Subcutaneous abdominal adipose tissue (tissue), 5 donors: ENCODE measurements at regions not wholly inside any gene's neighbourhood (a gene's known extent, or its start where the extent isn't known, plus 50 kb on each side); places are given as distances from the start of the nearest gene placed in this dataset.
A peak's percentile ranks its signal among the peaks of the same experiment; 100 is the strongest.

Experiments used
- H3K27ac ChIP-seq: one replicate; pipeline ENCODE4 v1.7.0; 2013; ENCODE audit warnings: low read depth, mild to moderate bottlenecking, inconsistent platforms, low read length, moderate library complexity
- H3K27me3 ChIP-seq, 5 donors: one replicate each; pipeline ENCODE4 v1.7.0; 2013; ENCODE audit warnings: low read length in 5 of 5, inconsistent platforms in 1 of 5; ENCODE audit not compliant: control insufficient read depth in 5 of 5, insufficient read depth in 4 of 5
- H3K36me3 ChIP-seq, 5 donors: one replicate each; pipeline ENCODE4 v1.7.0; 2013; ENCODE audit warnings: low read length in 5 of 5; ENCODE audit not compliant: control insufficient read depth in 5 of 5, insufficient read depth in 5 of 5
- H3K4me1 ChIP-seq, 5 donors: one replicate each; pipeline ENCODE4 v1.7.0; 2013; ENCODE audit warnings: low read length in 5 of 5, mild to moderate bottlenecking in 3 of 5, moderate library complexity in 1 of 5; ENCODE audit not compliant: control insufficient read depth in 5 of 5, insufficient read depth in 5 of 5
- H3K4me3 ChIP-seq, 5 donors: one replicate each; pipeline ENCODE4 v1.7.0; 2013; ENCODE audit warnings: low read length in 5 of 5, low read depth in 1 of 5
- H3K9ac ChIP-seq, 5 donors: one replicate each; pipeline ENCODE4 v1.7.0; 2013; ENCODE audit warnings: low read length in 5 of 5, mild to moderate bottlenecking in 4 of 5, moderate library complexity in 3 of 5
- H3K9me3 ChIP-seq, 5 donors: one replicate each; pipeline ENCODE4 v1.7.0; 2013; ENCODE audit warnings: low read length in 5 of 5; ENCODE audit not compliant: control insufficient read depth in 5 of 5
- donor health status: healthy.
- donor health status: healthy.
- donor health status: healthy.
- donor health status: healthy.
- donor health status: healthy.

GRCh38 chr17:79505199-79505598 is 105.7 kb downstream of the RBFOX3 start:
- Histone ChIP-seq H3K27me3 (peaks cover 0 to 37% (median 31%) of the 10 kb centered on the region in 5 donors), H3K9me3 (peaks cover 0 to 3% (median 0%) of the 10 kb centered on the region in 5 donors), H3K36me3 (no peaks in the 10 kb centered on the region), H3K27ac (no peak overlapping the region), H3K4me3 (no peak overlapping the region), H3K9ac (no peak overlapping the region), H3K4me1 (peaks cover 0 to 4% (median 0%) of the 10 kb centered on the region in 5 donors)

GRCh38 chr17:79504181-79504605 is 106.7 kb downstream of the RBFOX3 start:
- Histone ChIP-seq H3K27me3 (peaks cover 0 to 32% (median 28%) of the 10 kb centered on the region in 5 donors), H3K9ac (no peak overlapping the region), H3K27ac (no peak overlapping the region), H3K36me3 (no peaks in the 10 kb centered on the region), H3K9me3 (peaks cover 0 to 3% (median 0%) of the 10 kb centered on the region in 5 donors), H3K4me1 (peaks cover 0 to 4% (median 0%) of the 10 kb centered on the region in 5 donors), H3K4me3 (no peak overlapping the region)

- Histone ChIP-seq H3K27ac (no peak overlapping the region), H3K4me1 (peaks cover 0 to 4% (median 0%) of the 10 kb centered on the region in 5 donors), H3K27me3 (peaks cover 0 to 36% (median 25%) of the 10 kb centered on the region in 5 donors), H3K9ac (no peak overlapping the region), H3K36me3 (no peaks in the 10 kb centered on the region), H3K9me3 (peaks cover 0 to 3% (median 0%) of the 10 kb centered on the region in 5 donors), H3K4me3 (no peak overlapping the region)
These were observed 107.6 kb downstream of the RBFOX3 start for GRCh38 chr17:79503126-79503839.

GRCh38 chr17:79501910-79502309 is 108.9 kb downstream of the RBFOX3 start:
- Histone ChIP-seq H3K27ac (no peak overlapping the region), H3K27me3 (peaks cover 0 to 35% (median 25%) of the 10 kb centered on the region in 5 donors)

GRCh38 chr17:79500745-79501618 is 109.9 kb downstream of the RBFOX3 start:
- Histone ChIP-seq H3K4me1 (peaks cover 0 to 4% (median 0%) of the 10 kb centered on the region in 5 donors), H3K27ac (no peak overlapping the region), H3K9me3 (peaks cover 0 to 3% (median 0%) of the 10 kb centered on the region in 5 donors), H3K27me3 (peaks cover 0 to 35% (median 25%) of the 10 kb centered on the region in 5 donors), H3K4me3 (peak overlapping the region in 1 of 5 donors; percentile 13), H3K36me3 (no peaks in the 10 kb centered on the region), H3K9ac (no peak overlapping the region)

More at GRCh38 chr17:79501910-79502309, 108.9 kb downstream of the RBFOX3 start:
- H3K4me3 ChIP-seq = no peak overlapping the region
- H3K9me3 ChIP-seq = peaks cover 0 to 3% (median 0%) of the 10 kb centered on the region in 5 donors
- no peak overlapping the region for H3K9ac ChIP-seq
- peaks cover 0 to 4% (median 0%) of the 10 kb centered on the region in 5 donors for H3K4me1 ChIP-seq
- no peaks in the 10 kb centered on the region for H3K36me3 ChIP-seq

GRCh38 chr17:79498854-79499253 is 112.0 kb downstream of the RBFOX3 start:
- Histone ChIP-seq H3K36me3 (no peaks in the 10 kb centered on the region), H3K4me1 (peaks cover 0 to 4% (median 0%) of the 10 kb centered on the region in 5 donors), H3K27ac (no peak overlapping the region), H3K4me3 (no peak overlapping the region), H3K9ac (no peak overlapping the region), H3K9me3 (peaks cover 0 to 7% (median 0%) of the 10 kb centered on the region in 5 donors), H3K27me3 (peaks cover 0 to 31% (median 25%) of the 10 kb centered on the region in 5 donors)

GRCh38 chr17:79497777-79498348 is 113.0 kb downstream of the RBFOX3 start:
- H3K27ac ChIP-seq = no peak overlapping the region
- no peak overlapping the region for H3K4me3 ChIP-seq
- no peak overlapping the region for H3K9ac ChIP-seq
- H3K36me3 ChIP-seq = no peaks in the 10 kb centered on the region
- peaks cover 0 to 4% (median 0%) of the 10 kb centered on the region in 5 donors for H3K4me1 ChIP-seq
- peaks cover 0 to 7% (median 3%) of the 10 kb centered on the region in 5 donors for H3K9me3 ChIP-seq
- peaks cover 0 to 25% (median 17%) of the 10 kb centered on the region in 5 donors for H3K27me3 ChIP-seq

- Histone ChIP-seq H3K27me3 (peaks cover 0 to 24% (median 13%) of the 10 kb centered on the region in 5 donors), H3K27ac (no peak overlapping the region), H3K4me1 (peaks cover 0 to 4% (median 0%) of the 10 kb centered on the region in 5 donors), H3K9me3 (peaks cover 0 to 7% (median 3%) of the 10 kb centered on the region in 5 donors), H3K36me3 (no peaks in the 10 kb centered on the region), H3K4me3 (no peak overlapping the region), H3K9ac (no peak overlapping the region)
These were observed 114.3 kb downstream of the RBFOX3 start for GRCh38 chr17:79496422-79497005.

- Histone ChIP-seq H3K27ac (no peak overlapping the region), H3K4me3 (no peak overlapping the region), H3K4me1 (peaks cover 0 to 2% (median 0%) of the 10 kb centered on the region in 5 donors), H3K9me3 (peaks cover 0 to 7% (median 3%) of the 10 kb centered on the region in 5 donors), H3K36me3 (no peaks in the 10 kb centered on the region), H3K9ac (no peak overlapping the region), H3K27me3 (peaks cover 0 to 20% (median 11%) of the 10 kb centered on the region in 5 donors)
These were observed 115.2 kb downstream of the RBFOX3 start for GRCh38 chr17:79495665-79496064.
